GM19455 (cell line): ENCODE measurements at regions not wholly inside any gene's neighbourhood (a gene's known extent, or its start where the extent isn't known, plus 50 kb on each side); places are given as distances from the start of the nearest gene placed in this dataset.

ENCODE experiments used
- ATAC-seq: cut with Tn5 transposase; IDR thresholded peaks from one replicate; pipeline ENCODE4 v1.9.1; 2021; ENCODE audit not compliant: unreplicated experiment

GRCh38 chr13:50513300-50513877 lies 330.1 kb downstream of the DLEU7 start:
- ATAC-seq = no peak

GRCh38 chr13:50514249-50514648 lies 329.2 kb downstream of the DLEU7 start:
- ATAC-seq = no peak

- ATAC-seq = no peak
These were observed 325.4 kb downstream of the DLEU7 start for GRCh38 chr13:50518131-50518530.

- ATAC-seq = no peak
These were observed 324.7 kb downstream of the DLEU7 start for GRCh38 chr13:50518781-50519201.

GRCh38 chr13:50519866-50520265 lies 323.6 kb downstream of the DLEU7 start:
- ATAC-seq = no peak

- ATAC-seq = no peak
These were observed 322.3 kb downstream of the DLEU7 start for GRCh38 chr13:50521006-50521830.

- ATAC-seq = no peak
These were observed 321.7 kb downstream of the DLEU7 start for GRCh38 chr13:50521831-50522149.

- no peak for ATAC-seq
These were observed 321.0 kb downstream of the DLEU7 start for GRCh38 chr13:50522506-50522905.

- no peak for ATAC-seq
These were observed 320.2 kb downstream of the DLEU7 start for GRCh38 chr13:50523307-50523706.

GRCh38 chr13:50524560-50524959 lies 318.9 kb downstream of the DLEU7 start:
- no peak for ATAC-seq

- ATAC-seq = no peak
These were observed 316.8 kb downstream of the DLEU7 start for GRCh38 chr13:50526661-50527071.

- ATAC-seq = no peak
These were observed 316.3 kb downstream of the DLEU7 start for GRCh38 chr13:50527188-50527587.

GRCh38 chr13:50527612-50528509 lies 315.6 kb downstream of the DLEU7 start:
- ATAC-seq = no peak

- no peak for ATAC-seq
These were observed 314.2 kb downstream of the DLEU7 start for GRCh38 chr13:50529154-50529882.

- ATAC-seq = no peak
These were observed 311.3 kb downstream of the DLEU7 start for GRCh38 chr13:50531917-50532899.

GRCh38 chr13:50535050-50535449 lies 308.4 kb downstream of the DLEU7 start:
- ATAC-seq = no peak

GRCh38 chr13:50537029-50537428 lies 306.5 kb downstream of the DLEU7 start:
- ATAC-seq = no peak

- ATAC-seq = no peak
These were observed 303.5 kb downstream of the DLEU7 start for GRCh38 chr13:50539791-50540530.

GRCh38 chr13:50543141-50543540 lies 300.4 kb downstream of the DLEU7 start:
- ATAC-seq = no peak
